ENCODE measurements at regions not wholly inside any gene's neighbourhood (a gene's known extent, or its start where the extent isn't known, plus 50 kb on each side); places are given as distances from the start of the nearest gene placed in this dataset.
"Not testable (repeated sequence)": the region's sequence is repeated elsewhere in the genome, so short reads cannot be mapped to it uniquely, and the experiment has no call there.

DNA sequence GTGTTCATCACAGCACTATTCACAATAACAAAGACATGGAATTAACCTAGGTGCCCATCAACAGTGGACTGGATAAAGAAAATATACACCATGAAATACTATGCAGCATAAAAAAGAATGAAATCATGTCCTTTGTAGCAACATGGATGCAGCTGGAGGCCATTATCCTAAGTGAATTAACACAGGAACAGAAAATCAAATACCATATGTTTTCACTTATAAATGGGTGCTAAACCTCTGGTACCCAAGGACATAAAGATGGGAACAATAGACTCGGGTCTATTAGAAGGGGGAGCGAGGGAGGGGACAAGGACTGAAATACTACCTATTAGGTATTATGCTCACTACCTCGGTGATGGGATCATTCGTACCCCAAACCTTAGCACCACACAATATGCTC is 66.4 kb upstream of the PTPN13 start:
- not testable (repeated sequence) for DNase-seq (ENCODE audit: low spot score)

- DNase-seq (ENCODE audit: low spot score) = no peak
These were observed 64.7 kb upstream of the PTPN13 start for GRCh38 chr4:86529436-86529835.

DNA sequence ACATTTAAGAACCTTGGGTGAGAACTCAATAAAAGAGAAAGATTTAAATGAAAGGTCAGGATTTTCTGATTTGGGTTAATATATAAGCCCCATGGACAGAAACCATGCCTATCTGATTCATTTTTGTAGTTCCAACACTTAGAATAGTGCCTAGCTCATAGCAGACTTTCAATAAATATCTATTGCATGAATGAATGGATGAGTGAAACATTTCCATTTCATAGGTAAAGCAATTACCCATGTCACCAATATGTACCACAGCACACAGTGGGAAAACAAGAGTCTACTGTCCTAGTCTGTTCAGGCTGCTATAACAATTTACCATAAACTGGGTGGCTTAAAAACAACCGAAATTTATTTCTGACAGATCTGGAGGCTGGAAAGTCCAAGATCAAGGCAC is 63.9 kb upstream of the PTPN13 start:
- no peak for DNase-seq (ENCODE audit: low spot score)

DNA sequence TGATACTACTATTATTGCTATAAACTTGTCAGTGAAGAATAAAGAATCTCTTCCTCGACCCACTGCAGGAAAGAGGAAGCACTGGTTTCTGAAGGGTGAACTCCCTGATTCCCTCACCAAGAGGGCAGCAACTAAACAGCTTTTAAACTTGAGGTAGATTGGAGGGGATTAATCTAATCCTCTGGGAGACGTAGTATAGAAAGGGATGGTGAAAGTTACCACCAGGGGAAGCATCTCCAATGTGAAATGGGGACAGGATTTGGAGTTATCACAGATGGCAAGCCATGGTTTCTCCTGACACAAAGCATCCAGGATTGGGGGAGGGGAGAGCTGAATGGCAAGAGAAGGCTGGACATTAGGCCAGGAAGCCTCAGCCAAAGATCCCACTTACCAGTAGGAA is 62.7 kb upstream of the PTPN13 start:
- DNase-seq (ENCODE audit: low spot score) = no peak

GRCh38 chr4:86532851-86533250 is 61.3 kb upstream of the PTPN13 start:
- no peak for DNase-seq (ENCODE audit: low spot score)

DNA sequence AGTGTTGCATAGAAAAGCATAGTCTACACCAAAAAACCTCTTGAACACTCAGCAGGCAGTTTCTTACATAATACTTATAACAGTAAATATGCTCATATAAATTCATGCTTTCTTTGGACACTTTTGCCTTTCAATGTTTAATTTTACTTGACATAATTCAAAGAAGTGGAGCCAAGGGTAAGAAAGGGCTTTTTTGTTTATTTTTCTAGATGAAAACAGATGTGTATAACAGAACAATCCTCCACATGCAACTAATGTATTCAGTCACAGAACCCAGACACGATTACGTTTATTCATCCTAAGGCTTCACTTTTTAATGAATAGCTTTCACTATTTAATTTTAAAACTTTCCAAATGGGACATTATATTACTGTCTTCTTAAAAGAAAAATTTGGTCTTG is 58.0 kb upstream of the PTPN13 start:
- DNase-seq (ENCODE audit: low spot score) = no peak

GRCh38 chr4:86542319-86543027 is 51.6 kb upstream of the PTPN13 start:
- DNase-seq (ENCODE audit: low spot score) = no peak

DNA sequence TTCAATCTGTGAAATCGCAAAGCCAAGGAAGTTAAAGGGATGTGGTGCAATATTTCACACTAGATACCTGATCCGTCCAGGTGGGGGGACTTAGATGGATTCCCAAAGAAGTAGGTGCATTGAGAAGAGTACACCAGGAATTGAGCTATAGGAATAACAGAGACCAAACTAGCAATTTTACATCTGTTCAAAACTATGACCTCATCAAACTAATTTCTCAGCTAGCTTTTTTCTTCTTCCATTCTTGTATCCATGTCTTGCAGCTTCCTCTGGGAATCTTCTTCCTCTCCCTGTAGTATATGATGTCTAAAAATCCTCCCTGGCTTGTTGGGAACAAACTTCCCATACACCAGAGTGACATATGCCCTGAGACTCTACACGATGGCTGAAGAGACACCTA is 51.0 kb upstream of the PTPN13 start:
- no peak for DNase-seq (ENCODE audit: low spot score)

- DNase-seq (ENCODE audit: low spot score) = no peak
These were observed 50.4 kb upstream of the PTPN13 start for GRCh38 chr4:86543560-86544309.

DNA sequence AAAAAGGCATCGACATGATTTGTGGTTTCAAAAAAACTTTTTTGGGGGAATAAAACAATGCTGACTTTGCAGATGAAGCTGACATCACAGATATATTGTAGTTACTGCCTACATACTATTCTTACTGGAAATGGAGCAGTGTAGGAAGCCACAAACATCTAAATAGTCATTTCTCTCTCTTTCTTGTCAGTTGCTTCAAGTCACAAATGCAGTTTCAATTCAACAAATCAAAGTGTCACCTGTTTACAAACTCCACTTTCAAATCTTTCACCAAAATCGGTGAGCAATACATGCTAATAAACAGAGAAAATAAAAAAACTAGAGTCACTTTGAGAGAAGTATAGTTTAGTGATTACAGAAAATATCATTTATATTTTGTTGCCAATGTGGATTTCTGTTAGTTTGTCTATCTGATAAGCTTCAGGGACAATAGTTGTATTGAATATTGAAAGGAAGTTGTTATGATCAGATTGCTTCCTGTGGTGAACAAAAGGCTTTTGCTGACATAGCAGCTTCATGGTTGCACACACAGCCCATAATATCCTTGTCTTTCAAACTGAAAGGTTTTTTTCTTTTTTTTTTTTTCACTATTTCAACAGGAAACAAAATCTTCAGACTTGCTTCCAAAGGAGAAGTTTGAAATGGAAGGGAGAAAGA is 49.7 kb upstream of the PTPN13 start:
- no peak for DNase-seq (ENCODE audit: low spot score)
